Fibroblast of lung (primary cell): ENCODE measurements at regions not wholly inside any gene's neighbourhood (a gene's known extent, or its start where the extent isn't known, plus 50 kb on each side); places are given as distances from the start of the nearest gene placed in this dataset.

Source experiments
- DNase-seq, 2 donors: peaks; one replicate each; pipeline versions ENCODE4 v3.0.0 to v3.0.0-alpha.2; 2010; ENCODE audit warnings: low read depth in 2 of 2
- H2AFZ ChIP-seq: 2 replicates; pipeline ENCODE4 v1.5.1; 2012; ENCODE audit warnings: low read length, control low read depth, inconsistent platforms
- H3K27ac ChIP-seq: 2 replicates; pipeline ENCODE4 v1.5.1; 2011; ENCODE audit warnings: low read length, control low read depth; ENCODE audit not compliant: insufficient read depth
- H3K27me3 ChIP-seq: 2 replicates; pipeline ENCODE4 v1.5.1; 2011; ENCODE audit warnings: mild to moderate bottlenecking, low read length; ENCODE audit not compliant: control insufficient read depth, insufficient read depth
- H3K36me3 ChIP-seq: 2 replicates; pipeline ENCODE4 v1.5.1; 2011; ENCODE audit warnings: low read length; ENCODE audit not compliant: control insufficient read depth, insufficient read depth
- H3K4me1 ChIP-seq: 2 replicates; pipeline ENCODE4 v1.5.1; 2011; ENCODE audit warnings: low read length; ENCODE audit not compliant: control insufficient read depth, insufficient read depth; ENCODE audit errors: extremely low read depth
- H3K4me2 ChIP-seq: 2 replicates; pipeline ENCODE4 v1.5.1; 2011; ENCODE audit warnings: low read length, control low read depth; ENCODE audit not compliant: insufficient read depth; ENCODE audit errors: extremely low read depth
- H3K4me3 ChIP-seq, 4 experiments: fragments of 200-600 bp in 1 of 4; sonication (generic) in 1 of 4; replicated peaks in 1 of 4; 2 replicates each; pipeline ENCODE4 v1.5.1; 2011 to 2016; ENCODE audit warnings: low read length in 4 of 4, low read depth in 3 of 4, mild to moderate bottlenecking in 3 of 4, control low read depth in 2 of 4, inconsistent platforms in 1 of 4, mixed read lengths in 1 of 4; ENCODE audit not compliant: insufficient read depth in 1 of 4; ENCODE audit errors: control extremely low read depth in 1 of 4
- H3K79me2 ChIP-seq: 2 replicates; pipeline ENCODE4 v1.5.1; 2012; ENCODE audit warnings: mild to moderate bottlenecking, low read length, inconsistent platforms; ENCODE audit not compliant: control insufficient read depth, insufficient read depth
- H3K9ac ChIP-seq: 2 replicates; pipeline ENCODE4 v1.5.1; 2011; ENCODE audit warnings: mild to moderate bottlenecking, low read length, control low read depth; ENCODE audit not compliant: insufficient read depth
- H3K9me3 ChIP-seq: 2 replicates; pipeline ENCODE4 v1.5.1; 2012; ENCODE audit warnings: low read depth, low read length; ENCODE audit not compliant: control insufficient read depth, insufficient read depth
- H4K20me1 ChIP-seq: 2 replicates; pipeline ENCODE4 v1.5.1; 2011; ENCODE audit warnings: low read length; ENCODE audit not compliant: control insufficient read depth, insufficient read depth; ENCODE audit errors: extremely low read depth
- CTCF ChIP-seq, 2 donors: IDR thresholded peaks in 1 of 2; conservative IDR thresholded peaks in 1 of 2; 1 replicate in 1 of 2; 2 replicates in 1 of 2; pipeline ENCODE4 v1.5.1; 2011 to 2012; ENCODE audit warnings: low read length in 2 of 2, control low read depth in 1 of 2, inconsistent platforms in 1 of 2, low read depth in 1 of 2, mild to moderate bottlenecking in 1 of 2
- EZH2 ChIP-seq: IDR thresholded peaks from 2 replicates; pipeline ENCODE4 v1.5.1; 2012; ENCODE audit warnings: low read length, control low read depth, mild to moderate bottlenecking; ENCODE audit errors: missing control alignments

DNA sequence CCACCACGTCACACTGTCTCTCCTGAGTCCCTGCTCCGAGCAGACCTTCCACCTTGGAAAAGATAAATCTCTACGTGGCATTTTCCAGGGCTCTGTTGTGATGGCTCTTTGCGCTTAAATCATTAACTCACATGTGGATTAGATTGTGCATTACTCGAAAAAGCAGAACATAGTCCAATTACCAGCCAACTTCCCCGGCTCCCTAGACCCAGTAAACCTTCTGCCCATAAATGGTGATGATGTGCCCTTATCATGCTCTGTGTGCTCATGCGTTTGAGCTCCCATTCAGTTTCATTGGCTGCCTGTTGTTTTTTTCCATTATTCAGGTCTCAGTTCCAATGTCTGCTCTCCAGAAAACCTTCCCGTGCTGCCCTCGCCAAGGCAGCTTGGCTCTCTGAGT lies 471.2 kb downstream of the GLRX3 start:
- Histone ChIP-seq H4K20me1 (no peaks in the 10 kb centered on the region), H3K4me3 (no peak overlapping the region), H3K27me3 (no peaks in the 10 kb centered on the region), H3K79me2 (no peaks in the 10 kb centered on the region), H3K4me1 (no peaks in the 10 kb centered on the region), H3K4me2 (no peak overlapping the region), H3K27ac (no peak overlapping the region), H3K9ac (no peak overlapping the region), H3K36me3 (no peaks in the 10 kb centered on the region), H2AFZ (no peak overlapping the region), H3K9me3 (no peaks in the 10 kb centered on the region)
- DNase-seq, result no peak
- no peak for TF ChIP-seq CTCF (conservative IDR thresholded peaks at IDR 0.05 in 1 of 2, IDR thresholded peaks at IDR 0.05 in 1 of 2; ENCODE audit: low read depth in 1 of 2, low read length in 2 of 2)
- TF ChIP-seq EZH2, result no peak

DNA sequence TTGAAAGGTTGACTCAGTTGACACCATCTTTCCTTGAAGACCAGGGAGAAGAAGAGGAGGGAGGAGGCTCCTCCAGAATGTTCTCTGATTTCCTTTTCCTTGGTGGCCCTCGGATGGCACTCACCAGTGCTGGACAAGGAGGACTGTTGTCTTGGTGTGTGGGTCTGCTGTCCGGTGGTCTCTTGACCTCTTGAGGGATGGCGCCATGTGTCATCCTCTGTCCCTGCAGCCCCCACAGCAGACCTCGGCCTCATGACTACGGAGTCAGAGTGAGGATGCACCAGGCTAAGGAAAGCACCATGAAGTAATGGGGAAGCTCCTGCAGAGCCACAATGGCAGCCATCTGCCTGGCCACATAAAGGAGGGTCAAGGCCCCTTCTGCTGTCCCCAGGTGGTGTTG lies 475.0 kb downstream of the GLRX3 start:
- H3K4me3 ChIP-seq, result no peak overlapping the region
- no peaks in the 10 kb centered on the region for H4K20me1 ChIP-seq
- no peaks in the 10 kb centered on the region for H3K4me1 ChIP-seq
- no peaks in the 10 kb centered on the region for H3K79me2 ChIP-seq
- H3K36me3 ChIP-seq, result no peaks in the 10 kb centered on the region
- H2AFZ ChIP-seq, result no peak overlapping the region
- no peaks in the 10 kb centered on the region for H3K27me3 ChIP-seq
- no peak overlapping the region for H3K4me2 ChIP-seq
- no peak overlapping the region for H3K27ac ChIP-seq
- no peak overlapping the region for H3K9ac ChIP-seq
- TF ChIP-seq CTCF (conservative IDR thresholded peaks at IDR 0.05 in 1 of 2, IDR thresholded peaks at IDR 0.05 in 1 of 2; ENCODE audit: low read depth in 1 of 2, low read length in 2 of 2), result no peak
- no peak for TF ChIP-seq EZH2
- no peak for DNase-seq
- no peaks in the 10 kb centered on the region for H3K9me3 ChIP-seq

DNA sequence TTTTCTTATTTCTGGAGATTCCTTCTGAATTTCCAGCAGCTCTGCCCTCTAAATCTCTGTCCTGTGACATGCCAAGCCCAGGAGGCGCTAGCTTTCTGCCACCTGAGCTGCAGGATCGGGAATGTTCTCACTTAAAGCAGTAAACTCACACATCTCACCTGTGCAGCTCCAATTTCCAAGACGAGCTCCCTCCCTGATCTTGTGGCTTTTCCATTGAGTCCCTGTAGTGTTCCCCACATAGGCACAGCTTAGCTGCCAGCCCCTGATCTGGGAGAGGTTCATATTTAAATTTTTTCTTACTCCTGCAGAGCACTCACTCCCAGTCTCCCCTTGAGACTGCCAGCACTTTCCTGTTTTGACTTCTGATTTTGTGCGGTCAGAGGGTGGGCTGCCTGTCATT lies 479.3 kb downstream of the GLRX3 start:
- Histone ChIP-seq H3K4me3 (no peak overlapping the region), H3K9ac (no peak overlapping the region), H3K79me2 (no peaks in the 10 kb centered on the region), H3K36me3 (no peaks in the 10 kb centered on the region), H4K20me1 (no peaks in the 10 kb centered on the region), H3K9me3 (no peaks in the 10 kb centered on the region), H3K27me3 (no peaks in the 10 kb centered on the region), H3K27ac (no peak overlapping the region), H3K4me2 (no peak overlapping the region), H2AFZ (no peak overlapping the region), H3K4me1 (no peaks in the 10 kb centered on the region)
- no peak for DNase-seq
- TF ChIP-seq EZH2, result no peak
- TF ChIP-seq CTCF (conservative IDR thresholded peaks at IDR 0.05 in 1 of 2, IDR thresholded peaks at IDR 0.05 in 1 of 2; ENCODE audit: low read depth in 1 of 2, low read length in 2 of 2), result no peak
